ENCODE measurements at regions not wholly inside any gene's neighbourhood (a gene's known extent, or its start where the extent isn't known, plus 50 kb on each side); places are given as distances from the start of the nearest gene placed in this dataset.
"Not testable (repeated sequence)": the region's sequence is repeated elsewhere in the genome, so short reads cannot be mapped to it uniquely, and the experiment has no call there.

DNA sequence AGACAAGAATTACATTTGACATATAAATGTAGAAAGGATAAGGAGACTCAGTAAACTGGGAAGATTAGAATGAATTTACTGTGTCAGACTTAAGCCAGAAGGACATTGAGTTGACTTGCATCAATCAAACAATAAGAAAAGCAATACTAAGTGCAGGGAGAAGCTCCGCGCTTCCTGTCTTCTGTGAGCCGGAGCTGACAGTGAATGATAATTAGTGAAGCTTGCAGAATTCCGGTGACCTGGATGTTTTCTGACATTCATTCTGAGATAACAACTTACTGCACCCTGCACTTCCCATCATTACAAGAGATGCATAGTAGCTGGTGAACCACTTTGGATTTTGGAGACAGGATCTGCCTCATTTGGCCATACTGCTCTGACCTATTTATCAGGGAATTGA, 469.2 kb upstream of the PCDH20 start:
- Histone ChIP-seq H4K20me1 (ENCODE audit: low read depth, low read length) (no peaks in the 10 kb centered on the region), H3K27ac (ENCODE audit: low read depth, low read length) (no peak overlapping the region), H3K9ac (ENCODE audit: low read length) (no peak overlapping the region), H3F3A (ENCODE audit: insufficient read depth) (no peaks in the 10 kb centered on the region), H3K27me3 (ENCODE audit: low read length) (no peaks in the 10 kb centered on the region), H3K36me3 (ENCODE audit: low read length) (0 out of 2 replicates have a peak, but pooled peaks cover 3% of the 10 kb centered on the region), H2AFZ (ENCODE audit: low read depth, low read length, severe bottlenecking) (no peak overlapping the region), H3K9me2 (replicated peaks; ENCODE audit: insufficient read depth, low read length) (no peaks in the 10 kb centered on the region), H3K9me3 (ENCODE audit: insufficient read depth, low read length) (no peaks in the 10 kb centered on the region), H3K4me2 (ENCODE audit: low read depth, low read length, poor library complexity, severe bottlenecking) (no peak overlapping the region), H3K79me2 (ENCODE audit: insufficient read depth, low read length) (no peaks in the 10 kb centered on the region), H3K4me3 (ENCODE audit: insufficient read depth, low read length, poor library complexity, severe bottlenecking) (no peak overlapping the region)
- no peak for TF ChIP-seq EZH2phosphoT487 (conservative IDR thresholded peaks at IDR 0.05; ENCODE audit: low read length)
- TF ChIP-seq, protein P1, sequence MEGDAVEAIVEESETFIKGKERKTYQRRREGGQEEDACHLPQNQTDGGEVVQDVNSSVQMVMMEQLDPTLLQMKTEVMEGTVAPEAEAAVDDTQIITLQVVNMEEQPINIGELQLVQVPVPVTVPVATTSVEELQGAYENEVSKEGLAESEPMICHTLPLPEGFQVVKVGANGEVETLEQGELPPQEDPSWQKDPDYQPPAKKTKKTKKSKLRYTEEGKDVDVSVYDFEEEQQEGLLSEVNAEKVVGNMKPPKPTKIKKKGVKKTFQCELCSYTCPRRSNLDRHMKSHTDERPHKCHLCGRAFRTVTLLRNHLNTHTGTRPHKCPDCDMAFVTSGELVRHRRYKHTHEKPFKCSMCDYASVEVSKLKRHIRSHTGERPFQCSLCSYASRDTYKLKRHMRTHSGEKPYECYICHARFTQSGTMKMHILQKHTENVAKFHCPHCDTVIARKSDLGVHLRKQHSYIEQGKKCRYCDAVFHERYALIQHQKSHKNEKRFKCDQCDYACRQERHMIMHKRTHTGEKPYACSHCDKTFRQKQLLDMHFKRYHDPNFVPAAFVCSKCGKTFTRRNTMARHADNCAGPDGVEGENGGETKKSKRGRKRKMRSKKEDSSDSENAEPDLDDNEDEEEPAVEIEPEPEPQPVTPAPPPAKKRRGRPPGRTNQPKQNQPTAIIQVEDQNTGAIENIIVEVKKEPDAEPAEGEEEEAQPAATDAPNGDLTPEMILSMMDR (IDR thresholded peaks at IDR 0.05; ENCODE audit: insufficient read depth, low read length, poor library complexity, severe bottlenecking) = no peak

DNA sequence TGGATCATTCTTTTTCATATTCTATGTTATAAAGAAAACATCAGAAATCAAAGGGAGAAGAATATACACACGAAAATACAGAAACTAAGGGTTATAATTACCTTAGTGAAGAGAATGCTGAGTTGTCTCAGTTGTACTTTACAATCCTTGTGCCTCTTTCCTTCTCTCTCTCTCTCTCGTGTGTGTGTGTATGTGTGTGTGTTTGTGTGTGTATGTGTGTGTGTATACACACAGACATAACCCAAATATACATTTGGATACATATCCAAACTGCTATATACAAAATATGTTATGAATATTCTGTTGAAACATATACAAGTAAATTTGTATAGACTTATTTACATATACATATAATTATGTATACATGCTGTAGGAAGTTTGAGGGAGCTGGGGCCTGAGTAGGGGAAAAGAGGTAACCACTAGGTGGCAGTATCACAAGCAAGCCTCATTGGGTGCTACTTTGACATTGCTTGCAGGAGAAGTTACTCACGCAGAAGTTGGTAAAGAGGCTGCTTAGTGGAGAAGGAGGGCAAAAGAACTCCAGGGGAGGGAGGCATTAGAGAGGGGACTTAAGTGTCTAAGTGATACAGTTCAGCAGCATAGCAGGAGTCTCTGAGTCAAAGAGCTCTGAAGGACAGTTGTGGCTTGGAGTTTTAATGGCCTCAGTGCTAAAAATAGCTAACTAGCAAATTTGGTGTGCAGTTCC, 465.1 kb upstream of the PCDH20 start:
- Histone ChIP-seq H3K4me3 (ENCODE audit: insufficient read depth, low read length, poor library complexity, severe bottlenecking) (no peak overlapping the region), H2AFZ (ENCODE audit: low read depth, low read length, severe bottlenecking) (peak overlapping the region; percentile 26), H3K36me3 (ENCODE audit: low read length) (no peaks in the 10 kb centered on the region), H4K20me1 (ENCODE audit: low read depth, low read length) (no peaks in the 10 kb centered on the region), H3K4me2 (ENCODE audit: low read depth, low read length, poor library complexity, severe bottlenecking) (no peak overlapping the region), H3K27me3 (ENCODE audit: low read length) (no peaks in the 10 kb centered on the region), H3K27ac (ENCODE audit: low read depth, low read length) (no peak overlapping the region), H3K9ac (ENCODE audit: low read length) (no peak overlapping the region), H3K79me2 (ENCODE audit: insufficient read depth, low read length) (no peaks in the 10 kb centered on the region), H3K9me3 (ENCODE audit: insufficient read depth, low read length) (peaks cover 25% of the 10 kb centered on the region; the same call in 1 of the 2 replicates), H3F3A (ENCODE audit: insufficient read depth) (no peaks in the 10 kb centered on the region), H3K9me2 (replicated peaks; ENCODE audit: insufficient read depth, low read length) (no peaks in the 10 kb centered on the region)
- no peak for TF ChIP-seq EZH2phosphoT487 (conservative IDR thresholded peaks at IDR 0.05; ENCODE audit: low read length)
- TF ChIP-seq, protein P1 (IDR thresholded peaks at IDR 0.05; ENCODE audit: insufficient read depth, low read length, poor library complexity, severe bottlenecking) = peak; percentile 35

DNA sequence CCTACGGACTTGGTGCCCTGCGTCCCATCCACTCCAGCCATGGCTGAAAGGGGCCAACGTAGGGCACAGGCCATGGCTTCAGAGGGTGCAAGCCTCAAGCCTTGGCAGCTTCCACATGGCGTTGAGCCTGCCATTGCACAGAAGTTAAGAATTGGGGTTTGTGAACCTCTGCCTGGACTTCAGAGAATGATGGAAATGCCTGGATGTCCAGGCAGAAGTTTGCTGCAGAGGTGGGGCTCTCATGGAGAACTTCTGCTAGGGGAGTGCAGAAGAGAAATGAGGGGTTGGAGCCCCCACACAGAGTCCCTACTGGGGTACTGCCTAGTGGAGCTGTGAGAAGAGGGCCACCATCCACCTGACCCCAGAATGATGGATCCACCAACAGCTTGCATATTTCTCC, 462.9 kb upstream of the PCDH20 start:
- not testable (repeated sequence) for H2AFZ ChIP-seq (ENCODE audit: low read depth, low read length, severe bottlenecking); H3K9me2 ChIP-seq (replicated peaks; ENCODE audit: insufficient read depth, low read length); H3K79me2 ChIP-seq (ENCODE audit: insufficient read depth, low read length); H3K36me3 ChIP-seq (ENCODE audit: low read length); H3F3A ChIP-seq (ENCODE audit: insufficient read depth); H3K4me2 ChIP-seq (ENCODE audit: low read depth, low read length, poor library complexity, severe bottlenecking); H3K9ac ChIP-seq (ENCODE audit: low read length); H4K20me1 ChIP-seq (ENCODE audit: low read depth, low read length); H3K27me3 ChIP-seq (ENCODE audit: low read length); H3K4me3 ChIP-seq (ENCODE audit: insufficient read depth, low read length, poor library complexity, severe bottlenecking); H3K27ac ChIP-seq (ENCODE audit: low read depth, low read length)
- peaks cover 35% of the 10 kb centered on the region; the same call in 1 of the 2 replicates for H3K9me3 ChIP-seq (ENCODE audit: insufficient read depth, low read length)

DNA sequence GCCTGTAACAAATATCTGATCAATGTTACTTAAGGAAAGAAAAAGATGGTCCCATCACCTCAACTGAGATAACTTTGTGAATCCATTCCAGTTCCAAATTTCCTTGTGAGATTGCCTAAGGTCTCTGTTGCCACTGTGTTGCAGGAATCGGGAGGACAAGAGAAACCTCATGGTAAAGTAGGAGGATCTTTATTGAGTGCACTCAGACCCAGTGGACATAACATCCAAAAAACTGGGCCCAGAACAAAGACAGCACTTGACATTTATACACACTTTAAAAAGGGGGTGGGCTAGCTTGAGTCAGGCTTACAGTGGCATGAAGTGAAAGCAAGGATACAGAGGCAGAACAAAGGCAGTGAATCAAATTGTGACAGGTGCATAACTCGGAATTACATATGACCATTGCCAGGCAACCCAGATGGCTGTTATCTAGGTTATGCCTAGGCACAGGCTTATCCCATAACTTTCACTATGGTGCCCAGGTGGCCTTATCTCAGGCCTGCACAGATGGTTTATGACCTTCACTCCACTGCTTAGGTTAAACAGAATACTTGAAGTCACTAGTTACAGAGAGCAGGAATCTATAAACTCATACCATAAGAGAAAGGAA, 459.4 kb upstream of the PCDH20 start:
- H3K27ac ChIP-seq (ENCODE audit: low read depth, low read length) = no peak overlapping the region
- no peaks in the 10 kb centered on the region for H3K79me2 ChIP-seq (ENCODE audit: insufficient read depth, low read length)
- no peak overlapping the region for H3K9ac ChIP-seq (ENCODE audit: low read length)
- no peak overlapping the region for H3K4me2 ChIP-seq (ENCODE audit: low read depth, low read length, poor library complexity, severe bottlenecking)
- no peak for TF ChIP-seq EZH2phosphoT487 (conservative IDR thresholded peaks at IDR 0.05; ENCODE audit: low read length)
- TF ChIP-seq, protein P1 (IDR thresholded peaks at IDR 0.05; ENCODE audit: insufficient read depth, low read length, poor library complexity, severe bottlenecking) = no peak
- H3K27me3 ChIP-seq (ENCODE audit: low read length) = no peaks in the 10 kb centered on the region
- H3K9me2 ChIP-seq (replicated peaks; ENCODE audit: insufficient read depth, low read length) = no peaks in the 10 kb centered on the region
- no peaks in the 10 kb centered on the region for H3K36me3 ChIP-seq (ENCODE audit: low read length)
- H4K20me1 ChIP-seq (ENCODE audit: low read depth, low read length) = no peaks in the 10 kb centered on the region
- no peaks in the 10 kb centered on the region for H3F3A ChIP-seq (ENCODE audit: insufficient read depth)
- no peak overlapping the region for H3K4me3 ChIP-seq (ENCODE audit: insufficient read depth, low read length, poor library complexity, severe bottlenecking)
- H3K9me3 ChIP-seq (ENCODE audit: insufficient read depth, low read length) = peaks cover 36% of the 10 kb centered on the region; the same call in 1 of the 2 replicates
- no peak overlapping the region for H2AFZ ChIP-seq (ENCODE audit: low read depth, low read length, severe bottlenecking)

Measured in SU-DHL-6 (cell line).